ENCODE measurements at regions not wholly inside any gene's neighbourhood (a gene's known extent, or its start where the extent isn't known, plus 50 kb on each side); places are given as distances from the start of the nearest gene placed in this dataset.

GRCh38 chr12:127583041-127583440 is 683.9 kb upstream of the TMEM132C start:
- Histone ChIP-seq H3K4me2 (ENCODE audit: insufficient read depth, low read length) (no peak overlapping the region), H3K36me3 (ENCODE audit: control insufficient read depth in 2 of 2, extremely low read depth in 1 of 2, insufficient read depth in 2 of 2, low read length in 2 of 2) (no peaks in the 10 kb centered on the region), H3K9me1 (replicated peaks; ENCODE audit: control insufficient read depth, extremely low read depth, insufficient read depth, low read length) (no peaks in the 10 kb centered on the region), H3K4me1 (ENCODE audit: control insufficient read depth, extremely low read depth, insufficient read depth, low read length) (no peaks in the 10 kb centered on the region), H3K9ac (replicated peaks; ENCODE audit: extremely low read depth, insufficient read depth, low read length) (no peak overlapping the region), H3K27me3 (ENCODE audit: control insufficient read depth in 2 of 2, insufficient read depth in 2 of 2, low read length in 2 of 2) (no peaks in the 10 kb centered on the region), H2AFZ (ENCODE audit: low read depth, low read length) (no peak overlapping the region), H3K79me2 (ENCODE audit: control insufficient read depth, insufficient read depth, low read length) (no peaks in the 10 kb centered on the region), H3K4me3 (replicated peaks in 1 of 3; ENCODE audit: insufficient read depth in 1 of 3, low read depth in 1 of 3, low read length in 3 of 3) (no peak overlapping the region), H3K9me3 (replicated peaks; ENCODE audit: control insufficient read depth, insufficient read depth, low read length) (peaks cover 3% of the 10 kb centered on the region), H4K20me1 (replicated peaks; ENCODE audit: control insufficient read depth, extremely low read depth, insufficient read depth, low read length) (no peaks in the 10 kb centered on the region), H3K27ac (ENCODE audit: insufficient read depth, low read depth, low read length) (no peak overlapping the region)
- dilution Hi-C loops (cut with MboI; ENCODE audit: extremely low pct_ligation_motif_present, low sequenced_read_pairs): no loop called here
- DNase-seq (ENCODE audit: low read depth, low spot score) (no peak), FAIRE-seq (no peak)
- ChIA-PET CTCF (no interaction called here), POLR2A (no interaction called here)
- no peak for TF ChIP-seq CTCF (IDR thresholded peaks at IDR 0.05; ENCODE audit: extremely low read depth in 1 of 2, insufficient read depth in 1 of 2, low read depth in 1 of 2, low read length in 2 of 2)
- TF ChIP-seq GATA2 (IDR thresholded peaks at IDR 0.05; ENCODE audit: insufficient read depth, insufficient read length, low read depth, low read length): no peak
- TF ChIP-seq JUN (IDR thresholded peaks at IDR 0.05; ENCODE audit: borderline replicate concordance, insufficient read depth, insufficient read length, low read depth): no peak
- no peak for TF ChIP-seq POLR2A (IDR thresholded peaks at IDR 0.05; ENCODE audit: low read depth, low read length)
- TF ChIP-seq MAX (IDR thresholded peaks at IDR 0.05; ENCODE audit: insufficient read depth, insufficient read length): no peak
- no TSS peak for BruUV-seq (replicated peaks)
- intact Hi-C loops (cut with micrococcal nuclease): no loop called here

- Histone ChIP-seq H3K9me1 (replicated peaks; ENCODE audit: control insufficient read depth, extremely low read depth, insufficient read depth, low read length) (no peaks in the 10 kb centered on the region), H3K4me1 (ENCODE audit: control insufficient read depth, extremely low read depth, insufficient read depth, low read length) (no peaks in the 10 kb centered on the region), H3K4me2 (ENCODE audit: insufficient read depth, low read length) (no peak overlapping the region), H2AFZ (ENCODE audit: low read depth, low read length) (no peak overlapping the region), H3K27me3 (ENCODE audit: control insufficient read depth in 2 of 2, insufficient read depth in 2 of 2, low read length in 2 of 2) (no peaks in the 10 kb centered on the region), H3K4me3 (replicated peaks in 1 of 3; ENCODE audit: insufficient read depth in 1 of 3, low read depth in 1 of 3, low read length in 3 of 3) (no peak overlapping the region), H3K9ac (replicated peaks; ENCODE audit: extremely low read depth, insufficient read depth, low read length) (no peak overlapping the region), H3K36me3 (ENCODE audit: control insufficient read depth in 2 of 2, extremely low read depth in 1 of 2, insufficient read depth in 2 of 2, low read length in 2 of 2) (no peaks in the 10 kb centered on the region), H4K20me1 (replicated peaks; ENCODE audit: control insufficient read depth, extremely low read depth, insufficient read depth, low read length) (no peaks in the 10 kb centered on the region), H3K27ac (ENCODE audit: insufficient read depth, low read depth, low read length) (no peak overlapping the region), H3K9me3 (replicated peaks; ENCODE audit: control insufficient read depth, insufficient read depth, low read length) (peaks cover 6% of the 10 kb centered on the region), H3K79me2 (ENCODE audit: control insufficient read depth, insufficient read depth, low read length) (no peaks in the 10 kb centered on the region)
- BruUV-seq (replicated peaks): no TSS peak
- ChIA-PET CTCF (no interaction called here), POLR2A (no interaction called here)
- dilution Hi-C loops (cut with MboI; ENCODE audit: extremely low pct_ligation_motif_present, low sequenced_read_pairs): no loop called here
- TF ChIP-seq JUN (IDR thresholded peaks at IDR 0.05; ENCODE audit: borderline replicate concordance, insufficient read depth, insufficient read length, low read depth) (no peak), CTCF (IDR thresholded peaks at IDR 0.05; ENCODE audit: extremely low read depth in 1 of 2, insufficient read depth in 1 of 2, low read depth in 1 of 2, low read length in 2 of 2) (no peak), FOS (IDR thresholded peaks at IDR 0.05; ENCODE audit: borderline replicate concordance, insufficient read depth, low read length) (no peak)
- intact Hi-C loops (cut with micrococcal nuclease): no loop called here
- DNase-seq (ENCODE audit: low read depth, low spot score) (no peak), FAIRE-seq (no peak)
These were observed 678.7 kb upstream of the TMEM132C start for GRCh38 chr12:127588249-127588648.

Measured in endothelial cell of umbilical vein (primary cell).